ENCODE measurements at regions not wholly inside any gene's neighbourhood (a gene's known extent, or its start where the extent isn't known, plus 50 kb on each side); places are given as distances from the start of the nearest gene placed in this dataset.

DNA sequence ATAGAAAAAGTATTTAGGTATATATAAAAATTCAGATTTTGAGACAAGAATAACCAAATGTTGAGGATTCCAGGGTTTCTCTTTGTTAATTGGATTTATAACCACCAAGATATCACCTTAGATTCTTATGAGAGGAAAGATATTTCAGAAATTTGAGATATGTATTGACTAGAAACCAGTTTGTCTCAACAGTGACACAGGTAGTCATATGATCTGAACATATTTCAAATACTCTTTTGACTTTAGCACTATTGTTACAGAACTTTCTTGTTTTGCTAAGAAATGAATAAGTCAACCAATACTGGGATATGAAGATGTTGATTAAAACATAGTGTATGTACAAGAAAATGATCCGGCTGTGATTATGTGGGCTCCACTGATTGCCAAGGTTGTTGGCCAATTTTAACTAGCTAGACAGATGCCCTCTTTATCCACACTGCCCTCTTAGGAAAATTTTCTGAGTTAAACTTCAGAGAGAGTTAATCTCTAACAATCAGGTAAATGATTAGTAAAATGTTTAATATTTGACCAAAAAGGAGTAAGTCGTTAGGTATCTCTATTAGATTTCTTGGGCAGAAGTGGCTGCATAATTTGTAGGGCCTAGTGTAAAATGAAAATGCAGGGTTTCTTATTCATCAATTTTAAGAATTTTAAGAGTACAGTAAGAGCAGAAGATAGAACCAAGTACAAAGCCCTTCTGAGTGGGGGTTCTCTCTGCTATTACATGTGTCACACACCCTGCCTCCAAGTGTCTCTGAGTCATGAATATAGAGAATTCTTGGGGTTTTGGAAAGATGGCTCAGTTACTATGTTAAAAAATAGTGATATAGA, 376.0 kb downstream of the TFEC start:
- no peak for TF ChIP-seq NFE2L2 (IDR thresholded peaks at IDR 0.05; ENCODE audit: low read depth, low read length)
- no peak for TF ChIP-seq MAZ (IDR thresholded peaks at IDR 0.05; ENCODE audit: borderline replicate concordance, low read depth, low read length)
- TF ChIP-seq, protein P1, sequence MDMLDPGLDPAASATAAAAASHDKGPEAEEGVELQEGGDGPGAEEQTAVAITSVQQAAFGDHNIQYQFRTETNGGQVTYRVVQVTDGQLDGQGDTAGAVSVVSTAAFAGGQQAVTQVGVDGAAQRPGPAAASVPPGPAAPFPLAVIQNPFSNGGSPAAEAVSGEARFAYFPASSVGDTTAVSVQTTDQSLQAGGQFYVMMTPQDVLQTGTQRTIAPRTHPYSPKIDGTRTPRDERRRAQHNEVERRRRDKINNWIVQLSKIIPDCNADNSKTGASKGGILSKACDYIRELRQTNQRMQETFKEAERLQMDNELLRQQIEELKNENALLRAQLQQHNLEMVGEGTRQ (IDR thresholded peaks at IDR 0.05; ENCODE audit: low read depth, low read length) = no peak

More for the DNA sequence above, 376.0 kb downstream of the TFEC start:
- Histone ChIP-seq H4K91ac (ENCODE audit: insufficient read depth, low read depth, low read length) (no peak overlapping the region), H3K4ac (ENCODE audit: low read depth, low read length) (no peak overlapping the region), H3K4me1 (ENCODE audit: control insufficient read depth, insufficient read depth, low read length) (no peaks in the 10 kb centered on the region), H3K4me3 (ENCODE audit: insufficient read depth, low read depth, low read length) (no peak overlapping the region), H3K9me3 (ENCODE audit: control insufficient read depth, insufficient read depth, low read length) (no peaks in the 10 kb centered on the region), H3K27me3 (ENCODE audit: control insufficient read depth, insufficient read depth, low read length) (no peaks in the 10 kb centered on the region), H3K9me1 (ENCODE audit: insufficient read depth, low read length) (no peaks in the 10 kb centered on the region), H3K27ac (ENCODE audit: insufficient read depth, low read length) (no peak overlapping the region), H3K18ac (ENCODE audit: low read depth, low read length) (no peak overlapping the region), H3K56ac (ENCODE audit: extremely low read depth, insufficient read depth, low read length) (no peak overlapping the region), H2BK20ac (ENCODE audit: low read depth, low read length) (no peak overlapping the region), H4K5ac (ENCODE audit: low read depth, low read length) (no peak overlapping the region), H2AK9ac (replicated peaks; ENCODE audit: low read depth, low read length, poor library complexity) (no peak overlapping the region), H3K9ac (ENCODE audit: low read depth, low read length) (no peak overlapping the region), H3K79me1 (ENCODE audit: low read depth in 1 of 2, low read length in 2 of 2) (no peaks in the 10 kb centered on the region), H2BK15ac (ENCODE audit: low read depth, low read length) (no peak overlapping the region), H3K36me3 (ENCODE audit: control insufficient read depth, insufficient read depth, low read length) (no peaks in the 10 kb centered on the region), H2AK5ac (ENCODE audit: low read depth, low read length) (no peak overlapping the region), H3K4me2 (ENCODE audit: low read depth, low read length) (no peak overlapping the region), H4K20me1 (ENCODE audit: insufficient read depth, low read length) (no peaks in the 10 kb centered on the region), H2AFZ (replicated peaks; ENCODE audit: low read length, poor library complexity) (no peak overlapping the region), H3K14ac (replicated peaks; ENCODE audit: low read depth, low read length) (no peak overlapping the region), H2BK5ac (ENCODE audit: low read depth, low read length, poor library complexity, severe bottlenecking) (no peak overlapping the region), H4K8ac (ENCODE audit: low read depth in 2 of 2, low read length in 2 of 2) (no peak overlapping the region), H3K23ac (ENCODE audit: low read depth, low read length) (no peak overlapping the region), H2BK120ac (ENCODE audit: low read depth, low read length) (no peak overlapping the region)
- POLR2A ChIA-PET (ENCODE audit: unreplicated experiment) = no interaction called here
- DNase-seq (peak; percentile 59), ATAC-seq (ENCODE audit: low read depth) (peak; percentile 53)
- intact Hi-C loops (cut with micrococcal nuclease) (no loop called here), in situ Hi-C loops (cut with MboI; ENCODE audit: low sequenced_read_pairs) (no loop called here), dilution Hi-C loops (cut with HindIII; ENCODE audit: low sequenced_read_pairs, unreplicated experiment) (no loop called here)
- BruUV-seq (replicated peaks) = no TSS peak
- CTCF ChIA-PET = no interaction called here
- WGBS, 2 experiments (ENCODE audit: extremely low coverage in 2 of 2, insufficient read length in 1 of 2) = no CpG with 5 or more reads among the region's 2 CpGs
